Osteoblast (primary cell): ENCODE measurements at regions not wholly inside any gene's neighbourhood (a gene's known extent, or its start where the extent isn't known, plus 50 kb on each side); places are given as distances from the start of the nearest gene placed in this dataset.
"Not testable (repeated sequence)": the region's sequence is repeated elsewhere in the genome, so short reads cannot be mapped to it uniquely, and the experiment has no call there.

Experiments
- DNase-seq: peaks from one replicate; pipeline ENCODE4 v3.0.0; 2011; ENCODE audit warnings: low spot score, mixed read lengths; ENCODE audit not compliant: insufficient read length; ENCODE audit errors: missing footprints
- H2AFZ ChIP-seq: 2 replicates; pipeline ENCODE4 v1.6.0; 2011; ENCODE audit warnings: mild to moderate bottlenecking, low read length
- H3K27ac ChIP-seq: 2 replicates; pipeline ENCODE4 v1.5.1; 2011; ENCODE audit warnings: mild to moderate bottlenecking, low read depth, low read length, moderate library complexity
- H3K27me3 ChIP-seq: 2 replicates; pipeline ENCODE4 v1.6.0; 2012; ENCODE audit warnings: mild to moderate bottlenecking, control low read depth, inconsistent platforms, low read length, moderate library complexity; ENCODE audit not compliant: insufficient read depth
- H3K36me3 ChIP-seq: 2 replicates; pipeline ENCODE4 v1.5.1; 2011; ENCODE audit warnings: mild to moderate bottlenecking, low read length, control low read depth, moderate library complexity; ENCODE audit not compliant: insufficient read depth
- H3K4me1 ChIP-seq: 2 replicates; pipeline ENCODE4 v1.5.1; 2011; ENCODE audit warnings: mild to moderate bottlenecking, low read length, control low read depth, moderate library complexity; ENCODE audit not compliant: insufficient read depth
- H3K4me2 ChIP-seq: 2 replicates; pipeline ENCODE4 v1.6.0; 2011; ENCODE audit warnings: mild to moderate bottlenecking, low read length; ENCODE audit not compliant: insufficient read depth
- H3K4me3 ChIP-seq: fragments of 200-600 bp; sonication (generic); 3 replicates; pipeline ENCODE4 v1.5.1; 2012; ENCODE audit warnings: mild to moderate bottlenecking, low read length, inconsistent platforms; ENCODE audit not compliant: insufficient read depth
- H3K79me2 ChIP-seq: 2 replicates; pipeline ENCODE4 v1.6.0; 2012; ENCODE audit warnings: mild to moderate bottlenecking, low read length, control low read depth, inconsistent platforms; ENCODE audit not compliant: insufficient read depth
- H3K9me3 ChIP-seq: 2 replicates; pipeline ENCODE4 v1.5.1; 2011; ENCODE audit warnings: low read depth, low read length, control low read depth
- H4K20me1 ChIP-seq: 2 replicates; pipeline ENCODE4 v1.6.0; 2012; ENCODE audit warnings: mild to moderate bottlenecking, low read length, control low read depth; ENCODE audit not compliant: insufficient read depth
- TF ChIP-seq, protein P1 (sequence below): IDR thresholded peaks from 2 replicates; pipeline ENCODE4 v1.5.1; 2011; ENCODE audit warnings: mild to moderate bottlenecking, low read depth, low read length, moderate library complexity; ENCODE audit errors: extremely low read depth

DNA sequence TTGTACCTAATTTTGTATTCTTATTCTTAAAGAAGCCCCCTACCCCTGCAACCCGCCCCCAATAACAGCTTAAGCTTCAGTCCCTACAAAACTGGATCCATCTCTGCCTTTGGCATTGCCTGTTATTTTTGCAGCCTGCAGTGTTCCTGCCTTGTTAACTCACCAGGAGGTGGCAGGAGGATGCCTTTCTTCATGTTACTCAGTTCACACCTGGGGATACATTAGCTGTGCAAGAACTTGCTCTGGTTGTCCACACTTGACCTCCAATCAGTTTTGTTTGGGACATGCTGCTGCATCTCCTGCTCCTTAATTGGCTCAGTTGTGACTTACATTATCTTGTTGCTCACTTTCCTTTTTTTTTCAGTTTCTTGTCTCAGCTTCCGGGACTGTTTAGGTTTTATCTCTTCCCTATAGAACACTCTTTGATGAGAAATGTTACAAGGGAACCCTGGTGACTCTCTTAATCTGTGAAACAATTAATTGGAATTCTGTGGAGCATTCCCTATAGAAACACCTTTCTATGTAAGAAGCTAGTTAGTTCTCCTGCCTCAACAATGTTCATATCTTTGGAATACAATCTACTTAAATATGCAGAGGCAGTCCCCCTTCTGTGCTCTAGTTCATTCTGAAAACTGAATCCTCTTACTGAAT is 467.7 kb upstream of the ACO1 start:
- TF ChIP-seq, protein P1, sequence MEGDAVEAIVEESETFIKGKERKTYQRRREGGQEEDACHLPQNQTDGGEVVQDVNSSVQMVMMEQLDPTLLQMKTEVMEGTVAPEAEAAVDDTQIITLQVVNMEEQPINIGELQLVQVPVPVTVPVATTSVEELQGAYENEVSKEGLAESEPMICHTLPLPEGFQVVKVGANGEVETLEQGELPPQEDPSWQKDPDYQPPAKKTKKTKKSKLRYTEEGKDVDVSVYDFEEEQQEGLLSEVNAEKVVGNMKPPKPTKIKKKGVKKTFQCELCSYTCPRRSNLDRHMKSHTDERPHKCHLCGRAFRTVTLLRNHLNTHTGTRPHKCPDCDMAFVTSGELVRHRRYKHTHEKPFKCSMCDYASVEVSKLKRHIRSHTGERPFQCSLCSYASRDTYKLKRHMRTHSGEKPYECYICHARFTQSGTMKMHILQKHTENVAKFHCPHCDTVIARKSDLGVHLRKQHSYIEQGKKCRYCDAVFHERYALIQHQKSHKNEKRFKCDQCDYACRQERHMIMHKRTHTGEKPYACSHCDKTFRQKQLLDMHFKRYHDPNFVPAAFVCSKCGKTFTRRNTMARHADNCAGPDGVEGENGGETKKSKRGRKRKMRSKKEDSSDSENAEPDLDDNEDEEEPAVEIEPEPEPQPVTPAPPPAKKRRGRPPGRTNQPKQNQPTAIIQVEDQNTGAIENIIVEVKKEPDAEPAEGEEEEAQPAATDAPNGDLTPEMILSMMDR = no peak
- H3K4me2 ChIP-seq = no peak overlapping the region
- no peak overlapping the region for H2AFZ ChIP-seq
- H3K36me3 ChIP-seq = no peaks in the 10 kb centered on the region
- H4K20me1 ChIP-seq = no peaks in the 10 kb centered on the region
- no peaks in the 10 kb centered on the region for H3K9me3 ChIP-seq
- no peaks in the 10 kb centered on the region for H3K4me1 ChIP-seq
- no peak for DNase-seq
- no peaks in the 10 kb centered on the region for H3K79me2 ChIP-seq
- no peak overlapping the region for H3K4me3 ChIP-seq
- H3K27ac ChIP-seq = no peak overlapping the region
- H3K27me3 ChIP-seq = no peaks in the 10 kb centered on the region

DNA sequence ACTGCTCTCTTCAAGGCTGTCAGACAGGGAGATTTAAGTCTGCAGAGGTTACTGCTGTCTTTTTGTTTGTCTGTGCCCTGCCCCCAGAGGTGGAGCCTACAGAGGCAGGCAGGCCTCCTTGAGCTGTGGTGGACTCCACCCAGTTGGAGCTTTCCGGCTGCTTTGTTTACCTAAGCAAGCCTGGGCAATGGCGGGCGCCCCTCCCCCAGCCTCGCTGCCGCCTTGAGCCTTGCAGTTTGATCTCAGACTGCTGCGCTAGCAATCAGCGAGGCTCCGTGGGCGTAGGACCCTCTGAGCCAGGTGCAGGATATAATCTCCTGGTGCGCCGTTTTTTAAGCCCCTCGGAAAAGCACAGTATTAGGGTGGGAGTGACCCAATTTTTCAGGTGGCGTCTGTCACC is 446.7 kb upstream of the ACO1 start:
- not testable (repeated sequence) for H3K4me1 ChIP-seq, H3K79me2 ChIP-seq, H3K4me3 ChIP-seq, H3K27ac ChIP-seq, H3K9me3 ChIP-seq, H2AFZ ChIP-seq, H3K4me2 ChIP-seq, H4K20me1 ChIP-seq, H3K36me3 ChIP-seq, H3K27me3 ChIP-seq, DNase-seq

DNA sequence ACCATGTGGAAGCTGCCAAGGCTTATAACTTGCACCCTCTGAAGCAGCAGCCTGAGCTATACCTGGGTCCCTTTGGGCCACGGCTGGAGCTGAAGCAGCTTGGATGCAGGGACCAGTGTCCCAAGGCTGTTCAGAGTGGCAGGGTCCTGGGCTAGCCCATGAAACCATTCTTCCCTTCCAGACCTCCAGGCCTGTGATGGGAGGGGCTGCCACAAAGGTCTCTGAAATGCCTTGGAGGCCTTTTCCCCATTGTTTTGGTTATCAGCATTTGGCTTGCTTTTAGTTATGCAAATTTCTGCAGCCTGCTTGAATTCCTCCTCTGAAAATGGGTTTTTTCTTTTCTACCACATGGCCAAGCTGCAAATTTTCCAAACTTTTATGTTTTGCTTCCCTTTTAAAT is 433.7 kb upstream of the ACO1 start:
- Histone ChIP-seq H3K27ac (no peak overlapping the region), H3K79me2 (no peaks in the 10 kb centered on the region), H3K4me3 (no peak overlapping the region), H3K4me1 (no peaks in the 10 kb centered on the region), H3K9me3 (no peaks in the 10 kb centered on the region), H3K27me3 (no peaks in the 10 kb centered on the region), H4K20me1 (no peaks in the 10 kb centered on the region), H2AFZ (no peak overlapping the region), H3K36me3 (no peaks in the 10 kb centered on the region), H3K4me2 (no peak overlapping the region)
- DNase-seq = no peak
- TF ChIP-seq, protein P1 = no peak

DNA sequence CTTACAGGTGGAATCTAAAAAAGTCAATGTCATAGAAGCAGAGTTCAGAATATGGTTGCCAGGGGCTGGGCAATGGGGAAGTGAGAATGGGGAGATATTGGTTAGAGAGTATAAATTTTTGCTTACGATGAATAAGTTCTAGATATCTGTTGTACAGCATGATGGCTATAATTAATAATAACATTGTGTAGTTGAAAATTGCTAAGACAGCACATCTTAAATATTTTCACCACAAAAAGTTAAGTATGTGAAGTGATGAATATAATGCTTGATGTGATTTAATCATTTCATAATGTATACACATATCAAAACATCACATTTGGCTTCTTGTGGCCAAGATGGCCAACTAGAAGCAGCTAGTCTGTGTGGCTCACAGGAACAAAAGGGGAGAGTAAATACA is 425.9 kb upstream of the ACO1 start:
- Histone ChIP-seq H3K27ac (no peak overlapping the region), H3K4me3 (no peak overlapping the region), H3K4me2 (no peak overlapping the region), H2AFZ (no peak overlapping the region), H3K4me1 (no peaks in the 10 kb centered on the region), H3K79me2 (no peaks in the 10 kb centered on the region), H3K27me3 (no peaks in the 10 kb centered on the region), H3K36me3 (no peaks in the 10 kb centered on the region), H4K20me1 (no peaks in the 10 kb centered on the region), H3K9me3 (peaks cover 6% of the 10 kb centered on the region)
- no peak for DNase-seq
- TF ChIP-seq, protein P1 = no peak
